Gastroesophageal sphincter (tissue), 4 donors: ENCODE measurements at regions not wholly inside any gene's neighbourhood (a gene's known extent, or its start where the extent isn't known, plus 50 kb on each side); places are given as distances from the start of the nearest gene placed in this dataset.

Source experiments
- ATAC-seq: fragments of 150-250 bp; one replicate; pipeline ENCODE4 v1.9.1; 2016; ENCODE audit warnings: mild to moderate bottlenecking, moderate library complexity
- H3K27ac ChIP-seq, 4 donors: fragments of 200-600 bp; sonication (generic) in 3 of 4; 1 replicate in 3 of 4; 2 replicates in 1 of 4; pipeline ENCODE4 v1.5.1; 2016 to 2019
- H3K27me3 ChIP-seq: fragments of 200-600 bp; sonication (generic); one replicate; pipeline ENCODE4 v1.5.1; 2019
- H3K36me3 ChIP-seq, 2 donors: fragments of 200-600 bp; sonication (generic); one replicate each; pipeline ENCODE4 v1.5.1; 2019; ENCODE audit warnings: control low read depth in 1 of 2
- H3K4me1 ChIP-seq, 3 donors: fragments of 200-600 bp; sonication (generic); 1 replicate in 2 of 3; 2 replicates in 1 of 3; pipeline ENCODE4 v1.5.1; 2016 to 2019; ENCODE audit warnings: control low read depth in 2 of 3
- H3K4me3 ChIP-seq, 2 donors: fragments of 200-600 bp; sonication (generic); one replicate each; pipeline ENCODE4 v1.5.1; 2019; ENCODE audit warnings: mild to moderate bottlenecking in 1 of 2, moderate library complexity in 1 of 2
- H3K9me3 ChIP-seq, 3 donors: fragments of 200-600 bp; sonication (generic); one replicate each; pipeline ENCODE4 v1.5.1; 2017 to 2019; ENCODE audit warnings: control low read depth in 2 of 3
- CTCF ChIP-seq, 4 experiments: fragments of 200-600 bp in 2 of 4; fragments of 450-650 bp in 2 of 4; sonication (generic) in 1 of 4; IDR thresholded peaks; one replicate each; pipeline ENCODE4 v1.5.1; 2017 to 2019; ENCODE audit warnings: antibody characterized with exemption in 4 of 4, mild to moderate bottlenecking in 2 of 4, moderate library complexity in 2 of 4
- EP300 ChIP-seq: sonication (generic); formaldehyde crosslinking; IDR thresholded peaks from one replicate; pipeline ENCODE4 v1.6.1; 2017; ENCODE audit warnings: antibody characterized with exemption, mild to moderate bottlenecking
- POLR2A ChIP-seq, 2 donors: fragments of 450-650 bp; IDR thresholded peaks; one replicate each; pipeline ENCODE4 v1.6.1; 2017; ENCODE audit warnings: antibody characterized with exemption in 2 of 2, mild to moderate bottlenecking in 2 of 2, moderate library complexity in 1 of 2
- POLR2AphosphoS5 ChIP-seq: sonication (generic); formaldehyde crosslinking; IDR thresholded peaks from one replicate; pipeline ENCODE4 v1.6.1; 2017; ENCODE audit warnings: antibody characterized with exemption
- WGBS, 2 donors: methylation state at CpG; one replicate each; pipeline ENCODE4 v1.1.5; 2018; ENCODE audit warnings: low coverage in 1 of 2; 5-methylcytosine and 5-hydroxymethylcytosine counted together

DNA sequence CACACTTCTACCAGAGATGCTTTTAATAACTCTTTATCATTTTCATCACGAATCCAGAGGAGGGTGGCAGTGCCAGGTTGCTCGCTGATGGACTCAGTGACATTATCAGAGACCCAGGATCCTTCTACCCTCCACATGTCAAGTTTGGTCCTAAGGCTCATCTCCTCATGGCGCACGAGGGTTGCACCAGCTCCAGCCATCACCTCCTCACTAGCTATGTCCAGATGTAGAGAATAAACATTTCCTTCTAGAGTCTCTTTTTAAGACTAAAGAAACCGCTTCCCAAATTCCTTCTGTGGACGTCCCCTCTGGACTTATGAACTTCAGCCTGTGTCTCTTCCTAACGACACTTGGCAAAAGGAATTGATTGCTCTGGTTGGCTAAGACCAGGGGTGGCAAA is 178.7 kb downstream of the BMP7 start:
- 72 to 100% methylated on average over 3 to 7 of the region's 7 CpGs for WGBS, 2 donors
- no peak for ATAC-seq
- H3K27me3 ChIP-seq, result peaks cover 77% of the 10 kb centered on the region
- H3K4me1 ChIP-seq, result peaks cover 0 to 9% (median 0%) of the 10 kb centered on the region in 3 donors
- H3K4me3 ChIP-seq, result no peak overlapping the region
- no peaks in the 10 kb centered on the region for H3K36me3 ChIP-seq
- H3K9me3 ChIP-seq, result peaks cover 0 to 6% (median 0%) of the 10 kb centered on the region in 3 donors
- H3K27ac ChIP-seq, result no peak overlapping the region
- TF ChIP-seq POLR2A (IDR thresholded peaks at IDR 0.05) (no peak), EP300 (no peak), CTCF (IDR thresholded peaks at IDR 0.05) (no peak), POLR2AphosphoS5 (no peak)

- H3K36me3 ChIP-seq, result no peaks in the 10 kb centered on the region
- WGBS, 2 donors, result 23 to 25% methylated on average over 3 to 6 of the region's 6 CpGs
- H3K4me3 ChIP-seq, result no peak overlapping the region
- no peak for ATAC-seq
- no peak overlapping the region for H3K27ac ChIP-seq
- TF ChIP-seq EP300 (no peak), POLR2A (IDR thresholded peaks at IDR 0.05) (no peak), CTCF (IDR thresholded peaks at IDR 0.05) (no peak), POLR2AphosphoS5 (no peak)
- peaks cover 0 to 6% (median 0%) of the 10 kb centered on the region in 3 donors for H3K9me3 ChIP-seq
- H3K4me1 ChIP-seq, result peaks cover 0 to 9% (median 0%) of the 10 kb centered on the region in 3 donors
- peaks cover 80% of the 10 kb centered on the region for H3K27me3 ChIP-seq
Measured at GRCh38 chr20:57088436-57088835, 178.0 kb downstream of the BMP7 start.

GRCh38 chr20:57089699-57090144 is 176.7 kb downstream of the BMP7 start:
- Histone ChIP-seq H3K27ac (no peak overlapping the region), H3K27me3 (peaks cover 84% of the 10 kb centered on the region), H3K9me3 (peaks cover 0 to 6% (median 0%) of the 10 kb centered on the region in 3 donors), H3K36me3 (no peaks in the 10 kb centered on the region), H3K4me3 (no peak overlapping the region), H3K4me1 (peaks cover 0 to 9% (median 0%) of the 10 kb centered on the region in 3 donors)
- 0% methylated on average over 1 of the region's 12 CpGs; no CpG with 5 or more reads in 1 of the 2 donors for WGBS, 2 donors
- ATAC-seq, result peak; percentile 54
- peak in 3 of 4 experiments; percentile 49 to 97 (median 78) for TF ChIP-seq CTCF (IDR thresholded peaks at IDR 0.05)
- TF ChIP-seq POLR2A (IDR thresholded peaks at IDR 0.05), result no peak
- TF ChIP-seq EP300, result no peak

GRCh38 chr20:57090590-57091560 is 175.6 kb downstream of the BMP7 start:
- WGBS, 2 donors, result 78 to 93% methylated on average over 7 to 12 of the region's 25 CpGs
- H3K36me3 ChIP-seq, result no peaks in the 10 kb centered on the region
- H3K4me1 ChIP-seq, result peaks cover 0 to 9% (median 0%) of the 10 kb centered on the region in 3 donors
- ATAC-seq, result no peak
- H3K27me3 ChIP-seq, result peaks cover 74% of the 10 kb centered on the region
- TF ChIP-seq POLR2A (IDR thresholded peaks at IDR 0.05), result no peak
- H3K27ac ChIP-seq, result no peak overlapping the region
- peaks cover 0 to 6% (median 0%) of the 10 kb centered on the region in 3 donors for H3K9me3 ChIP-seq
- H3K4me3 ChIP-seq, result no peak overlapping the region

DNA sequence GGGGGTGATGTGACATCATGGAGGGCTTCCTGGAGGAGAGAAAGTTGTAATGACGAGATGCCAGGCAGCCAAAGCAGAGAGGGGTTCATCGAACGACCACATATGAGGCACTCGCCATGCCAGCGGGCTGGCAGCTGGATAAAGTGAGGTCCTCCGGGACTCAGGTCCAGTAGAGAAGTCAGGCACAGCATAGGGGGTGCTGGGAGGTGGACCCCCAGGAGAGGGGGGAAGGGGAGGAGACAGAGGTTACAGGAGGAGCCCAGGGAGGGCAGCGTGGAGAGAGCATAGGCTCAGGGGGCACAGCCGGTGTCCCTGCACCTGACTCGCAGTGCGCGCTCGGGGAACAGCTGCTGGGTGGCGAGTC is 174.7 kb downstream of the BMP7 start:
- Histone ChIP-seq H3K9me3 (peaks cover 0 to 6% (median 0%) of the 10 kb centered on the region in 3 donors), H3K4me1 (peaks cover 0 to 9% (median 0%) of the 10 kb centered on the region in 3 donors), H3K27me3 (peaks cover 65% of the 10 kb centered on the region), H3K4me3 (no peak overlapping the region), H3K36me3 (no peaks in the 10 kb centered on the region), H3K27ac (no peak overlapping the region)
- TF ChIP-seq POLR2A (IDR thresholded peaks at IDR 0.05) (no peak), POLR2AphosphoS5 (no peak), EP300 (no peak), CTCF (IDR thresholded peaks at IDR 0.05) (no peak)
- WGBS, 2 donors, result 78% methylated on average over 6 of the region's 13 CpGs; no CpG with 5 or more reads in 1 of the 2 donors
- peak; percentile 20 for ATAC-seq
